K562 (cell line): ENCODE measurements at regions not wholly inside any gene's neighbourhood (a gene's known extent, or its start where the extent isn't known, plus 50 kb on each side); places are given as distances from the start of the nearest gene placed in this dataset.

Experiments
- ATAC-seq: fragments of 200-7000 bp; cut with Tn5 transposase; 3 replicates; pipeline ENCODE4 v1.9.1; 2020; ENCODE audit warnings: moderate library complexity
- BruUV-seq: library from RNA; stranded (reverse); fragments of 400-500 nt; replicated peaks from 2 replicates; lab custom pipeline; 2021; lab: Mats Ljungman, UMichigan
- CTCF ChIA-PET: fragments of 300-600 bp; formaldehyde crosslinking; extraction: SDS; loops from one replicate; lab custom pipeline; 2021; ENCODE audit warnings: low intra/inter-chr PET ratio; lab: Yijun Ruan, JAX
- POLR2A ChIA-PET: fragments of 300-600, 350-650 bp; sonication (Branson Sonifier 250); formaldehyde crosslinking; extraction: SDS; loops from one replicate; lab custom pipeline; 2021; ENCODE audit warnings: antibody characterized with exemption, inconsistent platforms; lab: Yijun Ruan, JAX
- DNase-seq, 4 experiments: peaks; one replicate each; pipeline versions ENCODE4 v3.0.0 to v3.0.0-alpha.2; 2011 to 2018; ENCODE audit warnings: low spot score in 3 of 4, mixed read lengths in 3 of 4; ENCODE audit errors: extremely low read depth in 1 of 4
- FAIRE-seq: peaks from 2 replicates; lab custom pipeline; 2011; peaks lifted over from hg19 to GRCh38; lab: Jason Lieb, UNC
- H2AFZ ChIP-seq: 2 replicates; pipeline ENCODE4 v1.6.0; 2011; ENCODE audit warnings: low read depth, low read length, control low read depth, inconsistent platforms
- H3K27ac ChIP-seq: fragments of 200-600 bp; 3 replicates; pipeline ENCODE4 v1.8.0; 2011; ENCODE audit warnings: low read depth, mild to moderate bottlenecking, control low read depth, inconsistent platforms, low read length, moderate library complexity, mixed read lengths; ENCODE audit errors: extremely low read depth
- H3K27me3 ChIP-seq, 2 experiments: fragments of 300-600 bp in 1 of 2; 2 replicates in 1 of 2; 3 replicates in 1 of 2; pipeline versions ENCODE4 v1.6.0 to v1.8.0; 2011; ENCODE audit warnings: inconsistent platforms in 2 of 2, low read length in 2 of 2, mild to moderate bottlenecking in 1 of 2, mixed read lengths in 1 of 2, moderate library complexity in 1 of 2; ENCODE audit not compliant: control insufficient read depth in 2 of 2, insufficient read depth in 2 of 2
- H3K36me3 ChIP-seq: fragments of 300-600 bp; 3 replicates; pipeline ENCODE4 v1.8.0; 2011; ENCODE audit warnings: mild to moderate bottlenecking, low read length, inconsistent platforms; ENCODE audit not compliant: control insufficient read depth, insufficient read depth
- H3K4me1 ChIP-seq, 2 experiments: fragments of 200-600 bp in 1 of 2; replicated peaks in 1 of 2; 2 replicates in 1 of 2; 3 replicates in 1 of 2; pipeline versions ENCODE4 v1.5.1 to v1.8.0; 2011; ENCODE audit warnings: inconsistent platforms in 2 of 2, low read length in 2 of 2, mild to moderate bottlenecking in 1 of 2, mixed read lengths in 1 of 2, moderate library complexity in 1 of 2; ENCODE audit not compliant: control insufficient read depth in 2 of 2, insufficient read depth in 2 of 2
- H3K4me2 ChIP-seq: 2 replicates; pipeline ENCODE4 v1.6.1; 2011; ENCODE audit warnings: low read length, control low read depth, inconsistent platforms, mixed read lengths; ENCODE audit not compliant: insufficient read depth
- H3K4me3 ChIP-seq: fragments of 200-600 bp; sonication (generic), shearing (Covaris generic); 2 replicates; pipeline ENCODE4 v1.5.1; 2016; ENCODE audit warnings: control low read depth, inconsistent platforms
- H3K79me2 ChIP-seq: fragments of 200-600 bp; 3 replicates; pipeline ENCODE4 v1.8.0; 2011; ENCODE audit warnings: low read length, inconsistent platforms; ENCODE audit not compliant: control insufficient read depth, insufficient read depth
- H3K9ac ChIP-seq, 2 experiments: 2 replicates each; pipeline versions ENCODE4 v1.6.0 to v1.6.1; 2011; ENCODE audit warnings: low read depth in 2 of 2, low read length in 2 of 2, control low read depth in 1 of 2, inconsistent platforms in 1 of 2, mild to moderate bottlenecking in 1 of 2, mixed read lengths in 1 of 2; ENCODE audit not compliant: insufficient read depth in 1 of 2
- H3K9me1 ChIP-seq: one replicate; pipeline ENCODE4 v1.6.0; 2011; ENCODE audit warnings: inconsistent platforms, mild to moderate bottlenecking, low read length, moderate library complexity; ENCODE audit not compliant: control insufficient read depth, insufficient read depth
- H3K9me3 ChIP-seq: replicated peaks from 2 replicates; pipeline ENCODE4 v1.5.1; 2011; ENCODE audit warnings: low read depth, low read length, inconsistent platforms; ENCODE audit not compliant: control insufficient read depth, insufficient read depth
- H4K20me1 ChIP-seq: replicated peaks from 2 replicates; pipeline ENCODE4 v1.6.1; 2011; ENCODE audit warnings: low read length, inconsistent platforms, mixed read lengths; ENCODE audit not compliant: control insufficient read depth, insufficient read depth
- BRD4 ChIP-seq: fragments of 200-600 bp; sonication (generic); IDR thresholded peaks from 2 replicates; pipeline ENCODE4 v1.6.1; 2017; ENCODE audit warnings: inconsistent platforms
- CEBPB ChIP-seq: fragments of 450-650 bp; IDR thresholded peaks from 2 replicates; pipeline ENCODE4 v1.6.1; 2016; ENCODE audit warnings: missing genetic modification characterization, missing compliant biosample characterization
- CGGBP1 ChIP-seq: fragments of 250-450 bp; sonication (Bioruptor Pico); IDR thresholded peaks from 2 replicates; pipeline ENCODE4 v1.9.0; 2021; ENCODE audit warnings: mild to moderate bottlenecking
- DMBX1 ChIP-seq: fragments of 250-450 bp; sonication (Bioruptor Pico); IDR thresholded peaks from 2 replicates; pipeline ENCODE4 v1.8.0; 2022; ENCODE audit warnings: inconsistent platforms, mild to moderate bottlenecking, moderate library complexity, borderline replicate concordance
- ELF4 ChIP-seq: fragments of 450-650 bp; formaldehyde crosslinking; IDR thresholded peaks from 2 replicates; pipeline ENCODE4 v1.4.0; 2022; ENCODE audit warnings: missing genetic modification characterization
- FUS ChIP-seq: fragments of 200-400 bp; formaldehyde crosslinking; optimal IDR thresholded peaks from 2 replicates; pipeline ENCODE3; 2017; ENCODE audit warnings: low read depth, low read length
- HDAC6 ChIP-seq: IDR thresholded peaks from 2 replicates; pipeline ENCODE4 v1.6.1; 2012; ENCODE audit warnings: low read depth, mild to moderate bottlenecking, control low read depth, inconsistent platforms, low read length, moderate library complexity
- KAT7 ChIP-seq: sonication (generic); formaldehyde crosslinking; IDR thresholded peaks from 2 replicates; pipeline ENCODE4 v1.8.0; 2022; ENCODE audit warnings: missing genetic modification reagents, mild to moderate bottlenecking, borderline replicate concordance
- MTA3 ChIP-seq: fragments of 450-650 bp; formaldehyde crosslinking; IDR thresholded peaks from 2 replicates; pipeline ENCODE4 v1.6.1; 2017; ENCODE audit warnings: mild to moderate bottlenecking, borderline replicate concordance
- RBM17 ChIP-seq: fragments of 200-400 bp; formaldehyde crosslinking; IDR thresholded peaks from 2 replicates; pipeline ENCODE4 v1.6.1; 2017; ENCODE audit warnings: low read depth, mild to moderate bottlenecking, low read length, borderline replicate concordance
- RHOXF2B ChIP-seq: fragments of 250-450 bp; sonication (Bioruptor Pico); conservative IDR thresholded peaks from 2 replicates; pipeline ENCODE4 v1.5.1; 2021
- SAFB ChIP-seq: fragments of 200-400 bp; formaldehyde crosslinking; IDR thresholded peaks from 2 replicates; pipeline ENCODE4 v1.6.1; 2017; ENCODE audit warnings: low read depth, low read length, borderline replicate concordance
- SMARCA5 ChIP-seq: fragments of 450-650 bp; IDR thresholded peaks from 2 replicates; pipeline ENCODE4 v1.6.1; 2016
- ZBTB1 ChIP-seq: sonication (generic); formaldehyde crosslinking; IDR thresholded peaks from 2 replicates; pipeline ENCODE4 v1.8.1; 2023; ENCODE audit warnings: missing genetic modification reagents, low read depth, mild to moderate bottlenecking, borderline replicate concordance
- ZNF143 ChIP-seq: sonication (generic); formaldehyde crosslinking; IDR thresholded peaks from 2 replicates; pipeline ENCODE4 v1.9.0; 2022; ENCODE audit warnings: mild to moderate bottlenecking, missing genetic modification reagents
- ZNF395 ChIP-seq: fragments of 200-800 bp; sonication (Bioruptor generic); IDR thresholded peaks from 2 replicates; pipeline ENCODE4 v1.6.1; 2017; ENCODE audit warnings: missing genetic modification characterization, missing compliant biosample characterization
- ZNF644 ChIP-seq: fragments of 200-800 bp; sonication (Bioruptor generic); IDR thresholded peaks from 2 replicates; pipeline ENCODE4 v1.6.1; 2016; ENCODE audit warnings: low read depth, missing genetic modification characterization, missing compliant biosample characterization
- ZSCAN29 ChIP-seq: fragments of 450-650 bp; IDR thresholded peaks from 2 replicates; pipeline ENCODE4 v1.6.1; 2017
- WGBS: fragments of 100-300 bp; shearing (Covaris generic); methylation state at CpG from one replicate; pipeline ENCODE4 v1.1.6; 2016; ENCODE audit warnings: low coverage, mixed read lengths; ENCODE audit not compliant: insufficient coverage; ENCODE audit errors: missing lambda C conversion rate; 5-methylcytosine and 5-hydroxymethylcytosine counted together
- in situ Hi-C: fragments of 300-500 bp; cut with MboI; formaldehyde crosslinking; loops from 4 replicates; pipeline ENCODE4 v1.15.0; 2018; ENCODE audit warnings: inconsistent platforms, mixed read lengths
- intact Hi-C: fragments of 100-400 bp; cut with micrococcal nuclease; formaldehyde crosslinking; loops from 2 replicates; pipeline ENCODE4 v1.14.2; 2022

GRCh38 chr11:81432333-81432732, 1301.3 kb downstream of the FAM181B start:
- BruUV-seq: no TSS peak
- Histone ChIP-seq H3K27ac (no peak overlapping the region), H3K27me3 (no peaks in the 10 kb centered on the region), H3K4me2 (no peak overlapping the region), H4K20me1 (no peaks in the 10 kb centered on the region), H3K9me1 (no peaks in the 10 kb centered on the region), H3K36me3 (no peaks in the 10 kb centered on the region), H3K4me1 (no peaks in the 10 kb centered on the region), H3K4me3 (no peak overlapping the region), H3K9ac (no peak overlapping the region), H3K79me2 (no peaks in the 10 kb centered on the region), H2AFZ (no peak overlapping the region), H3K9me3 (no peaks in the 10 kb centered on the region)
- POLR2A ChIA-PET: no interaction called here
- TF ChIP-seq KAT7 (no peak), ZBTB1 (CRISPR knock-in tag) (no peak), CEBPB (tag) (no peak), ZSCAN29 (no peak), SAFB (no peak), ZNF143 (no peak), CGGBP1 (CRISPR knock-in tag) (no peak), BRD4 (no peak), FUS (no peak), HDAC6 (no peak), ELF4 (no peak), SMARCA5 (no peak), DMBX1 (no peak), MTA3 (no peak), ZNF644 (no peak), RBM17 (no peak), ZNF395 (CRISPR knock-in tag) (no peak), RHOXF2B (no peak)
- in situ Hi-C loops: no loop called here
- FAIRE-seq: no peak
- intact Hi-C loops: no loop called here
- WGBS: 0% methylated on average over 1 of the region's 1 CpG
- no peak for DNase-seq
- no peak for ATAC-seq
- CTCF ChIA-PET: no interaction called here
